Esophagus muscularis mucosa (tissue), 4 donors: ENCODE measurements at regions not wholly inside any gene's neighbourhood (a gene's known extent, or its start where the extent isn't known, plus 50 kb on each side); places are given as distances from the start of the nearest gene placed in this dataset.

Experiments
- CTCF ChIP-seq, 3 experiments: fragments of 200-600 bp in 2 of 3; fragments of 450-650 bp in 1 of 3; sonication (generic) in 2 of 3; IDR thresholded peaks; one replicate each; pipeline ENCODE4 v1.5.1; 2017 to 2019; ENCODE audit warnings: antibody characterized with exemption in 3 of 3, mild to moderate bottlenecking in 2 of 3, moderate library complexity in 1 of 3
- EP300 ChIP-seq: sonication (generic); formaldehyde crosslinking; IDR thresholded peaks from one replicate; pipeline ENCODE4 v1.6.1; 2017; ENCODE audit warnings: antibody characterized with exemption
- POLR2A ChIP-seq: fragments of 450-650 bp; IDR thresholded peaks from one replicate; pipeline ENCODE4 v1.6.1; 2017; ENCODE audit warnings: antibody characterized with exemption, moderate library complexity, mild to moderate bottlenecking, low read depth

DNA sequence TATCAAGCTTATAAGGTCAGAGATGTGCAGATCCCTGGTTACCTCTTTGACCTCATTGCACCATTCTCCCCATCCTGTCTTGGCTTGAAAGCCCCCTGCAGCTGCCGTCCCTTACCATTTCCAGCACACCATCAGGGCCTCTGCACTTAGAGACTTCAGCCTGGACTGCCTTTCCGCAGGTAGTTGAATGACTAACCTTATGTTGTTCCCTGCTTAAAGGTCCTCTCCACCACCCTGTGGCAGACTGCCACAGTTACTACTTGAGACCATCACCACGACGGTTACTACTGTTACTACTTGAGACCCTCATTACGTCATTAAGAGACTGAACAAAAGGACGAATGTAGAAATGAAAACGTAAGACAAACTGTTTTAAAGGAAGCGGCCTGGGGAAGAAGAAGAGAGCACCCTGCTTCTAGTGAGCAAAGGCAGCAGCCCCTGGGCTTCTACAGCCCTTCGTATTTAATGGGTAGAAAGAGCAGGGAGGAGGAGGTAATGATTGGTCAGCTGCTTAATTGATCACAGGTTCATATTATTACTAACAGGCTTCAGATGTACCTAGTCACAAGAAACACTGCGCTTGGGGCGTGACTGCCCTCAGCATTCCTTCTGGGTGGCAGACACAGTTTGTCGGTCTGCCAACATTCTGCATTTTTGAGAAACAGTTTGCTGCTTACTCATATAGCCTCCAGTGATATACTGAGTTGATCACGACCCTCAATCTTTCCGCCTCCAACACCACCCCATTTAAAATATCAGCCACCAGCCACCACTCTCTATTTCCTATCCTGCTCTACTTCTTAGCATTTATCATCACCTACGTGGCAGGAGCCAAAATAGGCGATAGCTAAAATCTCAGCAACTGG is 74.1 kb upstream of the PARD3 start:
- TF ChIP-seq CTCF (IDR thresholded peaks at IDR 0.05) (no peak), POLR2A (no peak), EP300 (no peak)
